ENCODE measurements at regions not wholly inside any gene's neighbourhood (a gene's known extent, or its start where the extent isn't known, plus 50 kb on each side); places are given as distances from the start of the nearest gene placed in this dataset.
"Not testable (repeated sequence)": the region's sequence is repeated elsewhere in the genome, so short reads cannot be mapped to it uniquely, and the experiment has no call there.

DNA sequence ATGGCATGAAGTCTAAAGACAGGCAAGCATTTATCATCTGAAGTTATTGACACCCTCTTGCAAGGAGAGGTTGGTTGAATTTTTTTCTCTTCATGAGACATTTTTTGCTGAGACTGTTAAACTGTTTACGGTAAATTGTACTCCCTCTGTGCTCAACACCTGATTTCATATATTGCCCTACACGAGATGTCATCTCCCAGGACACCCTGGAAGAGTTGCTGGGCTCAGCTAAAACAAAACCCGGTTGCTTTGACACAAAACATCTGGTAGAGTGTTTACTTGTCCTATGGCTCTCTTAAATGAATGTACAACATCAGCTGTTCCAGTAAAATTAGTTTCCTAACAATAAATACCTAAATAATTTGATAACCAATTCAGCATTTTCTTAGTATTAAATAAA, 533.8 kb downstream of the SOCS6 start:
- Histone ChIP-seq H3K4me3 (ENCODE audit: control insufficient read depth in 1 of 7, extremely low read depth in 1 of 7, insufficient read depth in 4 of 7, low read depth in 2 of 7, low read length in 6 of 7) (no peak overlapping the region), H3K9me3 (ENCODE audit: control extremely low read depth in 1 of 5, control insufficient read depth in 4 of 5, insufficient read depth in 2 of 5, low read depth in 1 of 5, low read length in 4 of 5) (no peaks in the 10 kb centered on the region), H3K4me1 (ENCODE audit: control extremely low read depth in 1 of 4, control insufficient read depth in 4 of 4, insufficient read depth in 4 of 4, low read length in 3 of 4) (no peaks in the 10 kb centered on the region), H3K27ac (ENCODE audit: insufficient read depth in 1 of 2, low read depth in 1 of 2, low read length in 2 of 2, poor library complexity in 1 of 2, severe bottlenecking in 2 of 2) (no peak overlapping the region), H3K36me3 (ENCODE audit: control insufficient read depth in 4 of 4, insufficient read depth in 4 of 4, low read length in 3 of 4) (no peaks in the 10 kb centered on the region), H3K27me3 (replicated peaks in 2 of 5; ENCODE audit: control insufficient read depth in 4 of 5, insufficient read depth in 5 of 5, low read length in 4 of 5) (no peaks in the 10 kb centered on the region)
- no CpG with 5 or more reads among the region's 3 CpGs for WGBS (ENCODE audit: insufficient coverage)
- no peak for DNase-seq
- CTCF ChIA-PET, result no interaction called here
- POLR2A ChIA-PET, result no interaction called here

DNA sequence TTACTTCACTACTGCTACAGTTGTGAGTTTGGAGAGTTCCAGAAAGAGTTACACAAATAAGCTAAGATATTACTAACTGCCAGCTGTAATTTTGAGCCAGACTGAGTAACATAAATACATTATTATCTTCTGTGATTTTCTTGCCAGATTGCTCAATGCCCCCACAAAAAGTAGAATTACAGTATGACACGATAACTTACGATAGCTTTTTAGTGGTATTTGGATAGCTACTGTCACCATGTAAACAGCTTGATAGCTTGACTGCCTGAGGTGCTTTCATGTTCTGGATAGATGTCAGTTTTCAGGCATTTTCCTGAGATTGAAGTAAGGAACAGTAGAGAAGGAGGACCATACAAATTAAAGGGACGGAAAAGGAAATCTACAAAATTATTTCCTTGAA, 533.3 kb downstream of the SOCS6 start:
- Histone ChIP-seq H3K4me1 (ENCODE audit: control extremely low read depth in 1 of 4, control insufficient read depth in 4 of 4, insufficient read depth in 4 of 4, low read length in 3 of 4) (no peaks in the 10 kb centered on the region), H3K36me3 (ENCODE audit: control insufficient read depth in 4 of 4, insufficient read depth in 4 of 4, low read length in 3 of 4) (no peaks in the 10 kb centered on the region), H3K9me3 (ENCODE audit: control extremely low read depth in 1 of 5, control insufficient read depth in 4 of 5, insufficient read depth in 2 of 5, low read depth in 1 of 5, low read length in 4 of 5) (peaks cover 0 to 2% (median 0%) of the 10 kb centered on the region in 5 experiments), H3K27ac (ENCODE audit: insufficient read depth in 1 of 2, low read depth in 1 of 2, low read length in 2 of 2, poor library complexity in 1 of 2, severe bottlenecking in 2 of 2) (no peak overlapping the region), H3K4me3 (ENCODE audit: control insufficient read depth in 1 of 7, extremely low read depth in 1 of 7, insufficient read depth in 4 of 7, low read depth in 2 of 7, low read length in 6 of 7) (no peak overlapping the region), H3K27me3 (replicated peaks in 2 of 5; ENCODE audit: control insufficient read depth in 4 of 5, insufficient read depth in 5 of 5, low read length in 4 of 5) (no peaks in the 10 kb centered on the region)
- WGBS (ENCODE audit: insufficient coverage), result 50% methylated on average over 2 of the region's 3 CpGs
- POLR2A ChIA-PET, result no interaction called here
- CTCF ChIA-PET, result no interaction called here
- DNase-seq, result no peak

DNA sequence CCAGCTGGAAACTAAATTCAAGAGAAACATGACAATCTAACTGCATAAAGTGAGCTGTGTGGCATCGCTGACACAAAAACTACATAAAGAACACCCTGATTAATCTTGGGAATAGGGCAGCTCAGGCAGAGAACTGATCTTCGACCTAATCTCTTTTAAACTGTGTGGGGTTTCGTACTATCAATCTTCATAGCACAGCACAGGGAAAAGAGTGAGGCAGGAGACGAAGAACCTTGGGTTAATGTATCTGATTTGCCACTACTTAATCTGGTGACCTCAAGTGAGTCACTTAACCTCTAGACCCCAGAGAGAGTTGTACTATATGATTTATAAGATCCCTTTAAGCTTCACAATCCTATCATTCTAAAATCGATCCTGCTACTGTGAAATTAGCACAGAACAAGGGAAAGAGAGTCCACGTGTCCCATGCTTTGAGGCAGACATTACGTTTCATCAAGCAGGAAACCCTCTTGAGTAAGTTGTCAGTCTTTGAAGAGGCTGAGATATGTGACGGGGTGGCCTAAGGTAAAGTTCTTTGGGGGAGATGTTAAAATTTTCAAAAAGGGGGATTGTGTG, 519.7 kb downstream of the SOCS6 start:
- H3K27ac ChIP-seq (ENCODE audit: insufficient read depth in 1 of 2, low read depth in 1 of 2, low read length in 2 of 2, poor library complexity in 1 of 2, severe bottlenecking in 2 of 2), result no peak overlapping the region
- WGBS (ENCODE audit: insufficient coverage), result 100% methylated on average over 4 of the region's 8 CpGs
- H3K4me1 ChIP-seq (ENCODE audit: control extremely low read depth in 1 of 4, control insufficient read depth in 4 of 4, insufficient read depth in 4 of 4, low read length in 3 of 4), result peaks cover 0 to 3% (median 0%) of the 10 kb centered on the region in 4 experiments
- ChIA-PET POLR2A (no interaction called here), CTCF (no interaction called here)
- no peaks in the 10 kb centered on the region for H3K9me3 ChIP-seq (ENCODE audit: control extremely low read depth in 1 of 5, control insufficient read depth in 4 of 5, insufficient read depth in 2 of 5, low read depth in 1 of 5, low read length in 4 of 5)
- no peak overlapping the region for H3K4me3 ChIP-seq (ENCODE audit: control insufficient read depth in 1 of 7, extremely low read depth in 1 of 7, insufficient read depth in 4 of 7, low read depth in 2 of 7, low read length in 6 of 7)
- H3K27me3 ChIP-seq (replicated peaks in 2 of 5; ENCODE audit: control insufficient read depth in 4 of 5, insufficient read depth in 5 of 5, low read length in 4 of 5), result no peaks in the 10 kb centered on the region
- no peak for DNase-seq
- H3K36me3 ChIP-seq (ENCODE audit: control insufficient read depth in 4 of 4, insufficient read depth in 4 of 4, low read length in 3 of 4), result no peaks in the 10 kb centered on the region

DNA sequence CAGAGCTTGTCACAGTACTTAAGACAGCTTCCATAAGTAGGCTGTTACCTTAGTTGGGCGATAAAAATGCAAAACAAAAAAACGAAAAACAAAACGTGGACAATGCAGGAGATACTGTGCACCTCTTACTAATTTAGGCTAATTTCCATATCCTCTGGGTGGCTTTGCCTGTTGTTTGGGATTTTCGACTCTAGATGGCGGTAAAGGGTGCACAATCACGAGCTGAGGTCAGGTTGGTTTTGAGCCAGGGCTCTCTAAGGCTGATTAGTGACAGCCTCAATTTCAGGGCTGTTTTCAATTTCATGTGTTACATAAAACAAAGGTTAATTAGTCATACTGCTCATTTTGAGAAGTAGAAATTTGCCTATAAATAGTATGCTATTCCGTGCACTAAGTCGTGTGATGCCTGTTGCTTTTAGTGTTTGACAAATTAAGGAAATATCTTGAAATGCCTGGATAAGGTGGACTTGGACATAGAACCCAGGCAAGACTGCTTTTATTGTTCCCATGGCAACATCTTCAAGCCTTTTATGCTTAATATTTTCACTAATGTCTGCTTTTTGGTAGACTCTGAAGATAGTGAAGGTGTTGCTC, 493.1 kb downstream of the SOCS6 start:
- no peaks in the 10 kb centered on the region for H3K27me3 ChIP-seq (replicated peaks in 2 of 5; ENCODE audit: control insufficient read depth in 4 of 5, insufficient read depth in 5 of 5, low read length in 4 of 5)
- H3K36me3 ChIP-seq (ENCODE audit: control insufficient read depth in 4 of 4, insufficient read depth in 4 of 4, low read length in 3 of 4), result no peaks in the 10 kb centered on the region
- no peak overlapping the region for H3K27ac ChIP-seq (ENCODE audit: insufficient read depth in 1 of 2, low read depth in 1 of 2, low read length in 2 of 2, poor library complexity in 1 of 2, severe bottlenecking in 2 of 2)
- H3K4me1 ChIP-seq (ENCODE audit: control extremely low read depth in 1 of 4, control insufficient read depth in 4 of 4, insufficient read depth in 4 of 4, low read length in 3 of 4), result peaks cover 0 to 3% (median 0%) of the 10 kb centered on the region in 4 experiments
- POLR2A ChIA-PET, result no interaction called here
- CTCF ChIA-PET, result interaction anchor here (0.7 to 1.2 kb wide), 9 partner anchors 8 to 740 kb away, joined by 3 to 5 read pairs (median 3); no protein-coding TSS in a partner anchor
- peak; percentile 67 to 90 (median 86) for DNase-seq
- WGBS (ENCODE audit: insufficient coverage), result 13% methylated on average over 3 of the region's 8 CpGs
- H3K9me3 ChIP-seq (ENCODE audit: control extremely low read depth in 1 of 5, control insufficient read depth in 4 of 5, insufficient read depth in 2 of 5, low read depth in 1 of 5, low read length in 4 of 5), result no peaks in the 10 kb centered on the region
- H3K4me3 ChIP-seq (ENCODE audit: control insufficient read depth in 1 of 7, extremely low read depth in 1 of 7, insufficient read depth in 4 of 7, low read depth in 2 of 7, low read length in 6 of 7), result peak overlapping the region in 1 of 7 experiments; percentile 18

DNA sequence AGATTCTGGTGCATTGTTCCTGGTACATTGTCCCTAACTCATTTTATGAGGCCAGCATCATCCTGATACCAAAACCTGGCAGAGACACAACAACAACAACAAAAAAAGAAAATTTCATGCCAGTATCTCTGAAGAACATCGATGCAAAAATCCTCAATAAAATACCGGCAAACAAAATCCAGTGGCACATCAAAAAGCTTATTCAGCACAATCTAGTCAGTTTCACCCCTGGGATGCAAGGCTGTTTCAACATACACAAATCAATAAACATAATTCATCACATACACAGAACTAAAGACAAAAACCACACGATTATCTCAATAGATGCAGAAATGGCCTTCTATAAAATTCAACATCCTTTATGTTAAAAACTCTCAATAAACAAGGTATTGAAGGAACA, 477.4 kb downstream of the SOCS6 start:
- not testable (repeated sequence) for H3K4me1 ChIP-seq (ENCODE audit: control extremely low read depth in 1 of 4, control insufficient read depth in 4 of 4, insufficient read depth in 4 of 4, low read length in 3 of 4); H3K36me3 ChIP-seq (ENCODE audit: control insufficient read depth in 4 of 4, insufficient read depth in 4 of 4, low read length in 3 of 4); H3K4me3 ChIP-seq (ENCODE audit: control insufficient read depth in 1 of 7, extremely low read depth in 1 of 7, insufficient read depth in 4 of 7, low read depth in 2 of 7, low read length in 6 of 7); H3K9me3 ChIP-seq (ENCODE audit: control extremely low read depth in 1 of 5, control insufficient read depth in 4 of 5, insufficient read depth in 2 of 5, low read depth in 1 of 5, low read length in 4 of 5); DNase-seq; H3K27ac ChIP-seq (ENCODE audit: insufficient read depth in 1 of 2, low read depth in 1 of 2, low read length in 2 of 2, poor library complexity in 1 of 2, severe bottlenecking in 2 of 2); H3K27me3 ChIP-seq (replicated peaks in 2 of 5; ENCODE audit: control insufficient read depth in 4 of 5, insufficient read depth in 5 of 5, low read length in 4 of 5)
- 87% methylated on average over 3 of the region's 3 CpGs for WGBS (ENCODE audit: insufficient coverage)
- ChIA-PET CTCF (interaction anchor here (0.6 to 1.3 kb wide), 3 partner anchors 15 to 532 kb away, joined by 3 read pairs; no protein-coding TSS in a partner anchor), POLR2A (interaction anchor here (0.6 kb wide), 1 partner anchor 50 kb away, joined by 7 read pairs; no protein-coding TSS in a partner anchor)

DNA sequence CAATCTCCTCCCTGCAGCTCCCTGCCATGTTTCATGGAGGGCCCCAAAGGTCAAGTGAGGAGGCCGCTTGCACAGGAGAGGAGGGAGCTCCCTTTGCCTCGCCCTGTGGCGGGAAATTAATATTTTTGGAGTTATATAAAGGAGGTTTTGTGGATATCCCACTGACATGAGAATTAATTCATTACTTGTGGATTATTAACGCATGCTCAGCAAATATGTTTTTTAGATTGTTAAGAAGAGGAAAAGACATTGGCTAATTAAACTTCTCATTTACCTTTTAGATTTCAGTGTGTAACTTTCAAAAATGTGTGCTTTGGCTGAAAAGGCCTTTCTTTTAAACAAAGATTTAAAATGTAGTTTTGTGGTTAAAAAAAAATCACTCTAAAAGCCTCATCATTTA, 474.0 kb downstream of the SOCS6 start:
- Histone ChIP-seq H3K27me3 (replicated peaks in 2 of 5; ENCODE audit: control insufficient read depth in 4 of 5, insufficient read depth in 5 of 5, low read length in 4 of 5) (no peaks in the 10 kb centered on the region), H3K9me3 (ENCODE audit: control extremely low read depth in 1 of 5, control insufficient read depth in 4 of 5, insufficient read depth in 2 of 5, low read depth in 1 of 5, low read length in 4 of 5) (peaks cover 0 to 5% (median 0%) of the 10 kb centered on the region in 5 experiments), H3K4me1 (ENCODE audit: control extremely low read depth in 1 of 4, control insufficient read depth in 4 of 4, insufficient read depth in 4 of 4, low read length in 3 of 4) (no peaks in the 10 kb centered on the region), H3K27ac (ENCODE audit: insufficient read depth in 1 of 2, low read depth in 1 of 2, low read length in 2 of 2, poor library complexity in 1 of 2, severe bottlenecking in 2 of 2) (no peak overlapping the region), H3K36me3 (ENCODE audit: control insufficient read depth in 4 of 4, insufficient read depth in 4 of 4, low read length in 3 of 4) (no peaks in the 10 kb centered on the region), H3K4me3 (ENCODE audit: control insufficient read depth in 1 of 7, extremely low read depth in 1 of 7, insufficient read depth in 4 of 7, low read depth in 2 of 7, low read length in 6 of 7) (no peak overlapping the region)
- 100% methylated on average over 3 of the region's 4 CpGs for WGBS (ENCODE audit: insufficient coverage)
- CTCF ChIA-PET, result no interaction called here
- POLR2A ChIA-PET, result no interaction called here
- DNase-seq, result no peak

DNA sequence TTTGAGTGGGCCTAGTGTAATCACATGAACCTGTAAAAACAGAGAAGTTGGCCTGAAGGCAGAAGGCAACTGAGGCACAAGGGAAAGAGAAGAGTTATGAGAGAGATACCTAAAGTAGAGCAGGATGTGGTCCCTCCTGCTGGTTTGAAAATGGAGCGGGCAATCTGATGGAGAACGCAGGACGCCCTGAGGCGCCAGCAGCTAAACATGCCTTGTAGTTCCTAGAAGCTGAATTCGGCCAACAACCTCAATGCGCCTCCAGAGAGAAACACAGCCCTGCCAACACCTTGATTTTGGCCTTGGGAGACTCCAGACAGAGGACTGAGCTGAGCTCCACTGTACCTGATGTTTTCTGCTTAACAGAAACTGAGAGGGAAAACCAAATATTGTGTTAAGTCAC, 469.9 kb downstream of the SOCS6 start:
- Histone ChIP-seq H3K27me3 (replicated peaks in 2 of 5; ENCODE audit: control insufficient read depth in 4 of 5, insufficient read depth in 5 of 5, low read length in 4 of 5) (no peaks in the 10 kb centered on the region), H3K9me3 (ENCODE audit: control extremely low read depth in 1 of 5, control insufficient read depth in 4 of 5, insufficient read depth in 2 of 5, low read depth in 1 of 5, low read length in 4 of 5) (peaks cover 0 to 5% (median 0%) of the 10 kb centered on the region in 5 experiments), H3K4me3 (ENCODE audit: control insufficient read depth in 1 of 7, extremely low read depth in 1 of 7, insufficient read depth in 4 of 7, low read depth in 2 of 7, low read length in 6 of 7) (no peak overlapping the region), H3K36me3 (ENCODE audit: control insufficient read depth in 4 of 4, insufficient read depth in 4 of 4, low read length in 3 of 4) (no peaks in the 10 kb centered on the region), H3K4me1 (ENCODE audit: control extremely low read depth in 1 of 4, control insufficient read depth in 4 of 4, insufficient read depth in 4 of 4, low read length in 3 of 4) (no peaks in the 10 kb centered on the region), H3K27ac (ENCODE audit: insufficient read depth in 1 of 2, low read depth in 1 of 2, low read length in 2 of 2, poor library complexity in 1 of 2, severe bottlenecking in 2 of 2) (no peak overlapping the region)
- ChIA-PET CTCF (no interaction called here), POLR2A (no interaction called here)
- DNase-seq, result no peak
- WGBS (ENCODE audit: insufficient coverage), result 99% methylated on average over 6 of the region's 6 CpGs
